ENCODE measurements at regions not wholly inside any gene's neighbourhood (a gene's known extent, or its start where the extent isn't known, plus 50 kb on each side); places are given as distances from the start of the nearest gene placed in this dataset.

- Mint-ChIP-seq H3K27ac (ENCODE audit: unreplicated experiment) (no peak overlapping the region), H3K4me1 (ENCODE audit: unreplicated experiment) (peaks cover 6% of the 10 kb centered on the region), H3K9me3 (ENCODE audit: unreplicated experiment) (no peaks in the 10 kb centered on the region), H3K4me3 (ENCODE audit: unreplicated experiment) (no peak overlapping the region), H3K36me3 (ENCODE audit: unreplicated experiment) (no peaks in the 10 kb centered on the region), H3K27me3 (ENCODE audit: unreplicated experiment) (no peaks in the 10 kb centered on the region)
- DNase-seq (ENCODE audit: extremely low spot score, unreplicated experiment), result no peak
- TF ChIP-seq, protein P1, sequence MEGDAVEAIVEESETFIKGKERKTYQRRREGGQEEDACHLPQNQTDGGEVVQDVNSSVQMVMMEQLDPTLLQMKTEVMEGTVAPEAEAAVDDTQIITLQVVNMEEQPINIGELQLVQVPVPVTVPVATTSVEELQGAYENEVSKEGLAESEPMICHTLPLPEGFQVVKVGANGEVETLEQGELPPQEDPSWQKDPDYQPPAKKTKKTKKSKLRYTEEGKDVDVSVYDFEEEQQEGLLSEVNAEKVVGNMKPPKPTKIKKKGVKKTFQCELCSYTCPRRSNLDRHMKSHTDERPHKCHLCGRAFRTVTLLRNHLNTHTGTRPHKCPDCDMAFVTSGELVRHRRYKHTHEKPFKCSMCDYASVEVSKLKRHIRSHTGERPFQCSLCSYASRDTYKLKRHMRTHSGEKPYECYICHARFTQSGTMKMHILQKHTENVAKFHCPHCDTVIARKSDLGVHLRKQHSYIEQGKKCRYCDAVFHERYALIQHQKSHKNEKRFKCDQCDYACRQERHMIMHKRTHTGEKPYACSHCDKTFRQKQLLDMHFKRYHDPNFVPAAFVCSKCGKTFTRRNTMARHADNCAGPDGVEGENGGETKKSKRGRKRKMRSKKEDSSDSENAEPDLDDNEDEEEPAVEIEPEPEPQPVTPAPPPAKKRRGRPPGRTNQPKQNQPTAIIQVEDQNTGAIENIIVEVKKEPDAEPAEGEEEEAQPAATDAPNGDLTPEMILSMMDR (IDR thresholded peaks at IDR 0.05), result no peak
Measured at GRCh38 chr1:38127428-38127827, 80.8 kb upstream of the POU3F1 start.

- no peak overlapping the region for H3K4me3 Mint-ChIP-seq (ENCODE audit: unreplicated experiment)
- no peak overlapping the region for H3K27ac Mint-ChIP-seq (ENCODE audit: unreplicated experiment)
- DNase-seq (ENCODE audit: extremely low spot score, unreplicated experiment), result no peak
- H3K27me3 Mint-ChIP-seq (ENCODE audit: unreplicated experiment), result no peaks in the 10 kb centered on the region
- H3K9me3 Mint-ChIP-seq (ENCODE audit: unreplicated experiment), result no peaks in the 10 kb centered on the region
- H3K4me1 Mint-ChIP-seq (ENCODE audit: unreplicated experiment), result peaks cover 2% of the 10 kb centered on the region
- H3K36me3 Mint-ChIP-seq (ENCODE audit: unreplicated experiment), result no peaks in the 10 kb centered on the region
- TF ChIP-seq, protein P1 (IDR thresholded peaks at IDR 0.05), result no peak
Measured at GRCh38 chr1:38126970-38127369, 80.4 kb upstream of the POU3F1 start.

GRCh38 chr1:38125837-38126520 is 79.4 kb upstream of the POU3F1 start:
- no peak for DNase-seq (ENCODE audit: extremely low spot score, unreplicated experiment)
- no peak overlapping the region for H3K27ac Mint-ChIP-seq (ENCODE audit: unreplicated experiment)
- no peaks in the 10 kb centered on the region for H3K9me3 Mint-ChIP-seq (ENCODE audit: unreplicated experiment)
- no peak overlapping the region for H3K4me3 Mint-ChIP-seq (ENCODE audit: unreplicated experiment)
- no peaks in the 10 kb centered on the region for H3K27me3 Mint-ChIP-seq (ENCODE audit: unreplicated experiment)
- TF ChIP-seq, protein P1 (IDR thresholded peaks at IDR 0.05), result no peak
- no peaks in the 10 kb centered on the region for H3K4me1 Mint-ChIP-seq (ENCODE audit: unreplicated experiment)
- no peaks in the 10 kb centered on the region for H3K36me3 Mint-ChIP-seq (ENCODE audit: unreplicated experiment)

DNA sequence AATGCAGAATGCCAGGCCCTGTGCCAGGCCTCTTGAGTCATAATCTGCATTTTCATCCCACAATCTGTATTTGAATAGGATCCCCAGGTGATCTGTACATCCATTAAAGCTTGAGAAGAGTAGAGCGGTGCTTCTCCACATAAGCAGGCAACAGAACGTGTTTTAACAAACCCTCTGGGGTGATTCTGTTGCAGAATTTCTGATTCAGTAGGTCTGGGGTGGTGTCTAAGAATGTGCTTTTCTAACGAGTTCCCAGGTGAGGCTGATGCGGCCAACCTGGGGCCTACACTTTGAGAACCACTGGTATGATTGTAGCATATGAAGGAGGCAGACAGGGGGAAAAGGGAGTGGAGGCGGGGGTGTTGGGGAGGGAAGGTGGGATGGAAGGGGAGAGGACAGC is 78.4 kb upstream of the POU3F1 start:
- DNase-seq (ENCODE audit: extremely low spot score, unreplicated experiment), result no peak
- H3K4me3 Mint-ChIP-seq (ENCODE audit: unreplicated experiment), result no peak overlapping the region
- H3K9me3 Mint-ChIP-seq (ENCODE audit: unreplicated experiment), result no peaks in the 10 kb centered on the region
- H3K4me1 Mint-ChIP-seq (ENCODE audit: unreplicated experiment), result no peaks in the 10 kb centered on the region
- no peak overlapping the region for H3K27ac Mint-ChIP-seq (ENCODE audit: unreplicated experiment)
- H3K36me3 Mint-ChIP-seq (ENCODE audit: unreplicated experiment), result no peaks in the 10 kb centered on the region
- TF ChIP-seq, protein P1 (IDR thresholded peaks at IDR 0.05), result no peak
- no peaks in the 10 kb centered on the region for H3K27me3 Mint-ChIP-seq (ENCODE audit: unreplicated experiment)

DNA sequence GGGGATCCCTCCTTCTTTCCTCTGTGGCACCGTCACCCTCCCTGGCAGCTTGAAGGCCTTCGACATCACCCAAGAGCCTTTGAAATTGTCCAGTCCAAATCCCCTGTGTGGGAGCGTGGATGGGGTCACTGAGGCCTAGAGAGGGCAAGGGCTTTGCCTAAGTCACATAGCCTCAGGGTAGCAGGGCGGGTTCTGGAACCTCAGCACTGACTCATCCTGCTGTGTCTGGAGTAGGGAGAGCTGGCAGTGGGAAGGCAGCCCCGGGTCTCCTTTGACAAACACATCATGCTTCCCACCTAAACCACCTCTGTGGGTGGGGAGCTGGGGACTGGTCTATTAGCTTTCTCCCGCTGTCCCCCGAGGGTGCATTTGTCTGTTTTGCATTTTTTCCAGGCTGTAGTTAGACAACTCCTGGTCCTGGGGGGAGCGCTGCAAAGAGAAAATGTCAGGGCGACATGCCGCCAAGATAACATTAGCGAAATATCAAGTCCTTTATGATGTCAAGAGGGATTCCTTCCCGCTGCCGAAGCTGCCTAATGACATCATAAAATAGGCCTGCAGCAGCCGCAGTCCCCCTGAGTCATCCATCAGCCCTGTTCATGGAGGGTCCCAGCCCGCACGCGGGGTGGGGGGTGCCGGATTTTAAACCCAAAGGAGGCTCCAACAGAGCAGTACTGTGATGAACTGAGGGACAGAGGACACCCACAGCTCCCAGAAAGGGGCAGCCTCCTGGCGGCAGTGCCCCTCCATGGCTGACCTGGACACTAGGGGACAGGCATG is 77.0 kb upstream of the POU3F1 start:
- no peak for DNase-seq (ENCODE audit: extremely low spot score, unreplicated experiment)
- TF ChIP-seq, protein P1 (IDR thresholded peaks at IDR 0.05), result no peak
- H3K27ac Mint-ChIP-seq (ENCODE audit: unreplicated experiment), result no peak overlapping the region
- H3K4me3 Mint-ChIP-seq (ENCODE audit: unreplicated experiment), result no peak overlapping the region
- no peaks in the 10 kb centered on the region for H3K27me3 Mint-ChIP-seq (ENCODE audit: unreplicated experiment)
- no peaks in the 10 kb centered on the region for H3K36me3 Mint-ChIP-seq (ENCODE audit: unreplicated experiment)
- H3K9me3 Mint-ChIP-seq (ENCODE audit: unreplicated experiment), result no peaks in the 10 kb centered on the region
- no peaks in the 10 kb centered on the region for H3K4me1 Mint-ChIP-seq (ENCODE audit: unreplicated experiment)

Measured in osteocyte (in vitro differentiated cells).